ENCODE measurements at regions not wholly inside any gene's neighbourhood (a gene's known extent, or its start where the extent isn't known, plus 50 kb on each side); places are given as distances from the start of the nearest gene placed in this dataset.
"Not testable (repeated sequence)": the region's sequence is repeated elsewhere in the genome, so short reads cannot be mapped to it uniquely, and the experiment has no call there.

- no peak for TF ChIP-seq EP300 (IDR thresholded peaks at IDR 0.05)
- TF ChIP-seq CTCF (IDR thresholded peaks at IDR 0.05), result no peak
- TF ChIP-seq POLR2A (IDR thresholded peaks at IDR 0.05; ENCODE audit: low read depth), result no peak
- no peak for TF ChIP-seq POLR2AphosphoS5 (IDR thresholded peaks at IDR 0.05)
- no peak overlapping the region for H3K27ac ChIP-seq (replicated peaks in 1 of 4)
- intact Hi-C loops (cut with DNase I), result no loop called here
- H3K36me3 ChIP-seq, result no peaks in the 10 kb centered on the region
- no peak overlapping the region for H3K4me3 ChIP-seq
- H3K9me3 ChIP-seq, result no peaks in the 10 kb centered on the region
- no peaks in the 10 kb centered on the region for H3K4me1 ChIP-seq
- H3K27me3 ChIP-seq, result peaks cover 0 to 4% (median 0%) of the 10 kb centered on the region in 4 donors
- 58% methylated on average over 13 of the region's 13 CpGs for WGBS
- DNase-seq (ENCODE audit: extremely low spot score), result no peak
Measured at GRCh38 chr18:21978546-21979170, 190.7 kb upstream of the GATA6 start.

DNA sequence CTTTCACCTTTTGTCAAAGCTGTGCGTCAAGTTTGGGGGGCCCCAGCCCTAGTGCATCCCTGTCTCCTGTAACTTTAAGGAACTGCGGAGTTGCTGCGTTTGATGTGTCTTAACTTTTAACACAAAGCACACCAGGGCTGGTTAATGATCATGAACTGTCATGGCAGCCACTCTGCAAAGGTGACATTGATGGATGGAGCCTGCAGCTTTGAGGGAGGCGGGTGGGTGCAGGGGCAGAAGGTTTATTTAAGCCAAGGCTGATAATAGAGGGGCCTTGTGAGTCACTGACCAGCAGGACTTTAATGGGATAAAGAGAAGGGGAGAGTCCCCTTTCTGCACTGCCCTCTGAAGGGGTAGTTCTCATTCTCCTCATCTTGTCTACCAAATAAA lies 190.2 kb upstream of the GATA6 start:
- Histone ChIP-seq H3K36me3 (no peaks in the 10 kb centered on the region), H3K27ac (replicated peaks in 1 of 4) (no peak overlapping the region), H3K9me3 (no peaks in the 10 kb centered on the region), H3K4me3 (no peak overlapping the region), H3K4me1 (no peaks in the 10 kb centered on the region), H3K27me3 (peaks cover 0 to 4% (median 0%) of the 10 kb centered on the region in 4 donors)
- TF ChIP-seq EP300 (IDR thresholded peaks at IDR 0.05) (no peak), POLR2A (IDR thresholded peaks at IDR 0.05; ENCODE audit: low read depth) (no peak), CTCF (IDR thresholded peaks at IDR 0.05) (no peak), POLR2AphosphoS5 (IDR thresholded peaks at IDR 0.05) (no peak)
- 53% methylated on average over 4 of the region's 4 CpGs for WGBS
- intact Hi-C loops (cut with DNase I), result no loop called here
- DNase-seq (ENCODE audit: extremely low spot score), result no peak

DNA sequence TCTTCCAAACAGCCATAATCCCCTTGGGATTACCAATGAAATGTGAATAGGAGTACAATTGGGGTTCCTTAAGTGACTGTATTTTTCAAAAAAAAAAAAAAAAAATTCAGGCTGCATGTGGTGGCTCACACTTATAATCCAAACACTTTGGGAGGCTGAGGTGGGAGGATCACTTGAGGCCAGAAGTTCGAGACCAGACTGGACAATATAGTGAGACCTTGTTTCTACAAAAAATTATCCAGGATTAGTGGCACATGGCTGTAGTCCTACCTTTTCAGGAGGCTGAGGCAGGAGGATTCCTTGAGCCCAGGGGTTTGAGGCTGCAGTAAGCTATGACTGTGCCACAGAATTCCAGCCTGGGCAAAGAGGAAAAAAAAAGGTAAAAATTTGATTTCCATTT lies 189.6 kb upstream of the GATA6 start:
- Histone ChIP-seq H3K36me3 (no peaks in the 10 kb centered on the region), H3K9me3 (no peaks in the 10 kb centered on the region), H3K27ac (replicated peaks in 1 of 4) (no peak overlapping the region), H3K27me3 (peaks cover 0 to 4% (median 0%) of the 10 kb centered on the region in 4 donors), H3K4me1 (no peaks in the 10 kb centered on the region), H3K4me3 (no peak overlapping the region)
- TF ChIP-seq EP300 (IDR thresholded peaks at IDR 0.05) (no peak), POLR2A (IDR thresholded peaks at IDR 0.05; ENCODE audit: low read depth) (no peak), POLR2AphosphoS5 (IDR thresholded peaks at IDR 0.05) (no peak), CTCF (IDR thresholded peaks at IDR 0.05) (no peak)
- intact Hi-C loops (cut with DNase I), result no loop called here
- no peak for DNase-seq (ENCODE audit: extremely low spot score)
- 89% methylated on average over 1 of the region's 1 CpG for WGBS

DNA sequence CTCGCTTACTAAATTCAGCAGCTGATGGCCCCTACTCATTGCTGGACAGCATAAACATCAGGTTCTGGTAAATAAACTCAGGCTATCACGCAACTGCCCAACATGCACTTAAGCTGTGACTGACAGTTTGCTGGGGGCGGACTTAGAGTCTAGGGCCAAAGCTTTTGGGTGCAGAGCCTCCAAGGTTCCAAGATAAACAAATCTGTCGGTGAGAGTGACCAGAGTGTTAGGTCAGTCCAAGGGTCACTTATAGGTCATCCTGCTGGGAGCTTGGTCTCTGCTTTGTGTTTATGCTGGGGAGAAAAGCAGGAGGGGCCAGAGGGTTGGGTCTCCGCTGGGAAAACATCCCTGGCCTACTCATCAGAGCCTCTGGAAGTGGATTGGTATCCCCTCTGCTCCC lies 188.6 kb upstream of the GATA6 start:
- WGBS, result 69% methylated on average over 5 of the region's 5 CpGs
- H3K9me3 ChIP-seq, result no peaks in the 10 kb centered on the region
- H3K27me3 ChIP-seq, result peaks cover 0 to 4% (median 0%) of the 10 kb centered on the region in 4 donors
- TF ChIP-seq EP300 (IDR thresholded peaks at IDR 0.05) (no peak), POLR2AphosphoS5 (IDR thresholded peaks at IDR 0.05) (no peak), POLR2A (IDR thresholded peaks at IDR 0.05; ENCODE audit: low read depth) (no peak), CTCF (IDR thresholded peaks at IDR 0.05) (no peak)
- H3K36me3 ChIP-seq, result no peaks in the 10 kb centered on the region
- intact Hi-C loops (cut with DNase I), result no loop called here
- DNase-seq (ENCODE audit: extremely low spot score), result no peak
- no peak overlapping the region for H3K27ac ChIP-seq (replicated peaks in 1 of 4)
- no peak overlapping the region for H3K4me3 ChIP-seq
- H3K4me1 ChIP-seq, result no peaks in the 10 kb centered on the region

DNA sequence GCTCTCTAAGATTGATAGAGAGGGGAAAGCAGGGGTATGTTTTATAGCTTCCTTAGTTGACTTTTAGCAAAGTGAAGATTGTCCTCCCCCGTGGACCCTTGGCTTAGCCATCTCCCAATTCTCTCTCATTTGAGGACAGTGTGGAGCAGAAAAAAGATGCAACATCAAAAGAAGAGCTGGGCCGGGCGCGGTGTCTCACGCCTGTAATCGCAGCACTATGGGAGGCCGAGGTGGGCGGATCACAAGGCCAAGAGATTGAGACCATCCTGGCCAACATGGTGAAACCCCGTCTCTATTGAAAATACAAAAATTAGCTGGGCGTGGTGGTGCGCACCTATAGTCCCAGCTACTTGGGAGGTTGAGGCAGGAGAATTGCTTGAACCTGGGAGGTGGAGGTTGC lies 187.9 kb upstream of the GATA6 start:
- H3K27ac ChIP-seq (replicated peaks in 1 of 4); H3K4me1 ChIP-seq; intact Hi-C loops (cut with DNase I); H3K4me3 ChIP-seq; H3K36me3 ChIP-seq; H3K9me3 ChIP-seq; H3K27me3 ChIP-seq; DNase-seq (ENCODE audit: extremely low spot score): not testable (repeated sequence)
- WGBS, result 83% methylated on average over 11 of the region's 11 CpGs

Data from esophagus muscularis mucosa (tissue), 4 donors.